Tibial nerve (tissue), 4 donors: ENCODE measurements at regions not wholly inside any gene's neighbourhood (a gene's known extent, or its start where the extent isn't known, plus 50 kb on each side); places are given as distances from the start of the nearest gene placed in this dataset.

ENCODE experiments used
- CTCF ChIP-seq, 5 experiments: fragments of 200-600 bp in 3 of 5; fragments of 450-650 bp in 2 of 5; sonication (generic) in 3 of 5; IDR thresholded peaks; one replicate each; pipeline ENCODE4 v1.5.1; 2016 to 2019; ENCODE audit warnings: antibody characterized with exemption in 5 of 5, mild to moderate bottlenecking in 3 of 5, moderate library complexity in 2 of 5
- EP300 ChIP-seq, 2 donors: sonication (generic); formaldehyde crosslinking; IDR thresholded peaks; one replicate each; pipeline ENCODE4 v1.6.1; 2017; ENCODE audit warnings: antibody characterized with exemption in 2 of 2, mild to moderate bottlenecking in 1 of 2
- POLR2A ChIP-seq, 2 donors: fragments of 450-650 bp; IDR thresholded peaks; one replicate each; pipeline ENCODE4 v1.6.1; 2017; ENCODE audit warnings: antibody characterized with exemption in 2 of 2, mild to moderate bottlenecking in 2 of 2, moderate library complexity in 2 of 2

- TF ChIP-seq EP300 (IDR thresholded peaks at IDR 0.05) (no peak), CTCF (IDR thresholded peaks at IDR 0.05) (no peak), POLR2A (IDR thresholded peaks at IDR 0.05) (no peak)
These were observed 215.2 kb upstream of the ELAVL2 start for GRCh38 chr9:24041160-24041690.
